ENCODE measurements at regions not wholly inside any gene's neighbourhood (a gene's known extent, or its start where the extent isn't known, plus 50 kb on each side); places are given as distances from the start of the nearest gene placed in this dataset.

DNA sequence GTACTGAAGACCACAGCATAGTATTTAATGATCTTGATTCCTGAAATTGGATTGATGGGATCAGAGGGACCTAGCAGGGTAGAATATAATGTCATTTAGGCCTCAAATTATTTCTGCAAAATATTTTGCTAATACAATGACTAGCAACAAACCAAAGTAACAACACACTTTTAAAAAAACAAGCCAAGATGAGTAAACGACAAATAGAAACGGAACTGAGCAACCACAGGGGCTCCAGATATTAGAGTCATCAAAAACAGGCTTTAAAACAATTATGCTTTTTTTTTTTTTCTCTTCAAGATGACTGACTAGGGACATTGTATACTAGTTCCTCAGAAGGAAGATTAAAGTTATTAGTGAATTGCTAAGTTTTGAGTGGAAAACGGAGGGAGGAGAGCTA lies 447.1 kb upstream of the MMADHC start:
- H3K36me3 Mint-ChIP-seq, result no peaks in the 10 kb centered on the region
- POLR2A ChIA-PET, result no interaction called here

DNA sequence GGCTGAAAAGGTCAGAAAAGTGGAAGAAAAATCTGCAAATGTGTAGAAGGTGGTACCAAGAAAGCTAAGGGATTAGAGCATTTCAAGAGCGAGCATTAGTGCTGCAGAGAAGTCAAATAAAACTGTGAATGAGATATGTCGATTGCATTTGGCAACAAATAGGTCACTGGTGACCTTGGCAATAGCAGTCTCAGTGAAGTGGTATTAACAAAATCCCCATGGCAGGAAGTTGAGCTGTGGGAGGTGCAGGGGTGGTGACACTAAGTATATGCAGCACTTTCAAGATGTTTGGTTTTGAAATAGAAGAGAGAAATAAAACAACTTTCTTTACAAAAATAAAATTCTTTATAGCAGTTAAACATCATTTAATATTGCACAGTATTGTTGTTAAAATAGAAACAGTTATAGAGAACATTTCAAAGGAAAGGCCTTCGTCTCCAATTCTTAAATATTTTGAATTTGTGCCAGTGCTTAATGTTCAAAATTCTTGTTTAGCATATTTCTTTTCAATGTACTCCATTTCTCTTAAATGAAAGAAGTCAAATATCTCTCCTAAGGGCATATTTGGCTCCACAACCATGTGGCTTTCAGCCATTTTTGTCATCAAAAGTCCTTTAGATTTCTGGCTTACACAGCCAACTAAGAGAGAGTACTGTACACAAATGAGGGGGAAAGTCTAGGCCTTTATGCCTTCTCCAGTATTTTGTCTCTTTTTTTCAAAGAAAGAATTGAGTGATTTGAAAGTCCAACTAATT lies 443.0 kb upstream of the MMADHC start:
- H3K9me3 ChIP-seq (ENCODE audit: control insufficient read depth in 2 of 3, low read length in 3 of 3), result no peaks in the 10 kb centered on the region
- no peak overlapping the region for H3K27ac ChIP-seq (ENCODE audit: low read depth, low read length)
- H3K4me3 ChIP-seq (ENCODE audit: low read length), result no peak overlapping the region
- H3K9me3 Mint-ChIP-seq, result peaks cover 0 to 6% (median 0%) of the 10 kb centered on the region in 11 donors
- no peaks in the 10 kb centered on the region for H3K27me3 ChIP-seq (ENCODE audit: control insufficient read depth in 2 of 2, insufficient read depth in 2 of 2, low read length in 2 of 2)
- H3K4me1 ChIP-seq (ENCODE audit: control insufficient read depth in 2 of 2, insufficient read depth in 2 of 2, low read length in 2 of 2), result no peaks in the 10 kb centered on the region
- H3K27me3 Mint-ChIP-seq, result peaks cover 0 to 5% (median 0%) of the 10 kb centered on the region in 5 donors
- DNase-seq (no peak), ATAC-seq (no peak)
- intact Hi-C loops (cut with micrococcal nuclease), result no loop called here
- no peak overlapping the region for H3K4me3 Mint-ChIP-seq
- H3K36me3 Mint-ChIP-seq, result no peaks in the 10 kb centered on the region
- ChIA-PET CTCF (no interaction called here), POLR2A (no interaction called here)
- H3K27ac Mint-ChIP-seq, result no peak overlapping the region
- no peaks in the 10 kb centered on the region for H3K36me3 ChIP-seq (ENCODE audit: control insufficient read depth in 2 of 3, insufficient read depth in 3 of 3, low read length in 3 of 3)
- no peaks in the 10 kb centered on the region for H3K4me1 Mint-ChIP-seq

More for the DNA sequence above, 447.1 kb upstream of the MMADHC start:
- ATAC-seq (no peak), DNase-seq (no peak)
- Mint-ChIP-seq H3K27me3 (peaks cover 0 to 4% (median 0%) of the 10 kb centered on the region in 5 donors), H3K9me3 (peaks cover 0 to 4% (median 0%) of the 10 kb centered on the region in 11 donors), H3K4me3 (no peak overlapping the region), H3K4me1 (no peaks in the 10 kb centered on the region), H3K27ac (no peak overlapping the region)
- no peaks in the 10 kb centered on the region for H3K4me1 ChIP-seq (ENCODE audit: control insufficient read depth in 2 of 2, insufficient read depth in 2 of 2, low read length in 2 of 2)
- no peaks in the 10 kb centered on the region for H3K9me3 ChIP-seq (ENCODE audit: control insufficient read depth in 2 of 3, low read length in 3 of 3)
- H3K36me3 ChIP-seq (ENCODE audit: control insufficient read depth in 2 of 3, insufficient read depth in 3 of 3, low read length in 3 of 3), result no peaks in the 10 kb centered on the region
- CTCF ChIA-PET, result no interaction called here
- no peak overlapping the region for H3K4me3 ChIP-seq (ENCODE audit: low read length)
- intact Hi-C loops (cut with micrococcal nuclease), result no loop called here
- no peaks in the 10 kb centered on the region for H3K27me3 ChIP-seq (ENCODE audit: control insufficient read depth in 2 of 2, insufficient read depth in 2 of 2, low read length in 2 of 2)
- no peak overlapping the region for H3K27ac ChIP-seq (ENCODE audit: low read depth, low read length)

DNA sequence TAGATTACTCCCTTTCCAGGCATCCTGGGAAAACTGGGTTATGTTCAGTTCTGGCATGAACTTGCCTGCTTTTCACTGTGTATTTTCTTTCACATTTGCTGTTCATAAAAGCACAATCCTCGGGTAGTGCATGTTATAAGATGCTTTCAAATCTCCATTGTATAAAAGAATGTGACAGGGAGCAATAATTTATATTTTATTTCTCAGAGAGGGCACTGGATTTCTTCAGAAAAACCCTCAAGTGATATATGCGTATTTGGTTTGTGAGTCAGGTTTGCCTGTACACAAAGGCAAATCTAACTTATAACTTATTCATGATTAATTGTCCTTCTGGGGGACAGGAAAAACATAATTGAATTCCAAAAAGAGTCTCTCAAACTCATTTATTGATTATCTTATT lies 440.7 kb upstream of the MMADHC start:
- H3K9me3 ChIP-seq (ENCODE audit: control insufficient read depth in 2 of 3, low read length in 3 of 3), result no peaks in the 10 kb centered on the region
- Mint-ChIP-seq H3K36me3 (no peaks in the 10 kb centered on the region), H3K27me3 (peaks cover 0 to 5% (median 0%) of the 10 kb centered on the region in 5 donors), H3K4me3 (no peak overlapping the region), H3K4me1 (no peaks in the 10 kb centered on the region), H3K9me3 (peaks cover 0 to 6% (median 0%) of the 10 kb centered on the region in 11 donors), H3K27ac (no peak overlapping the region)
- no peak overlapping the region for H3K27ac ChIP-seq (ENCODE audit: low read depth, low read length)
- no peaks in the 10 kb centered on the region for H3K27me3 ChIP-seq (ENCODE audit: control insufficient read depth in 2 of 2, insufficient read depth in 2 of 2, low read length in 2 of 2)
- CTCF ChIA-PET, result no interaction called here
- POLR2A ChIA-PET, result no interaction called here
- ATAC-seq (no peak), DNase-seq (no peak)
- intact Hi-C loops (cut with micrococcal nuclease), result loop anchor here in 1 of 2 donors (5.0 to 10.0 kb wide), 2 partner anchors 441 to 1384 kb away; partner anchors contain the start of genes EPC2 and MMADHC
- no peak overlapping the region for H3K4me3 ChIP-seq (ENCODE audit: low read length)
- H3K4me1 ChIP-seq (ENCODE audit: control insufficient read depth in 2 of 2, insufficient read depth in 2 of 2, low read length in 2 of 2), result no peaks in the 10 kb centered on the region
- no peaks in the 10 kb centered on the region for H3K36me3 ChIP-seq (ENCODE audit: control insufficient read depth in 2 of 3, insufficient read depth in 3 of 3, low read length in 3 of 3)

DNA sequence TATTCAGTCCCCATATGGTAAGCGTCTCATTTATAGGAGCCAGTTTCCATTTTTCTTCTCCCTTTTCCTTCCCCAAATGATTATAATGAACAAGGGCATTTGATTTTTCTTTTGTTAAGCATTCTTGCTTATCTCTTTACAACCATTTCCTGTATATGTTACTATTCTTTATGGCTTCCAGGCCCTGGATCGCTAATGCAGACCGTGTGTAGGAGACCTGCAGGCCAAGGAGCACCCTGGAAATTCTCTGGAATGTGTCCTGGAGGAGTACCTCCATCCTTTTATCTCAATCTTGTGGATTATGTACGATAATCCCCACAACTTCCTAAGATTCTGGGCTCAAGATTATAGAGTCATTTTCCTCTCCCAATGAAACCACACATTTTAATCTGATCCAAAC lies 439.6 kb upstream of the MMADHC start:
- H3K9me3 Mint-ChIP-seq, result peaks cover 0 to 6% (median 0%) of the 10 kb centered on the region in 11 donors
- no peaks in the 10 kb centered on the region for H3K4me1 ChIP-seq (ENCODE audit: control insufficient read depth in 2 of 2, insufficient read depth in 2 of 2, low read length in 2 of 2)
- peaks cover 0 to 5% (median 0%) of the 10 kb centered on the region in 5 donors for H3K27me3 Mint-ChIP-seq
- POLR2A ChIA-PET, result no interaction called here
- H3K27me3 ChIP-seq (ENCODE audit: control insufficient read depth in 2 of 2, insufficient read depth in 2 of 2, low read length in 2 of 2), result no peaks in the 10 kb centered on the region
- intact Hi-C loops (cut with micrococcal nuclease), result loop anchor here in 1 of 2 donors (5.0 to 10.0 kb wide), 2 partner anchors 440 to 1382 kb away; partner anchors contain the start of genes EPC2 and MMADHC
- H3K36me3 ChIP-seq (ENCODE audit: control insufficient read depth in 2 of 3, insufficient read depth in 3 of 3, low read length in 3 of 3), result no peaks in the 10 kb centered on the region
- no peak overlapping the region for H3K27ac ChIP-seq (ENCODE audit: low read depth, low read length)
- H3K4me1 Mint-ChIP-seq, result no peaks in the 10 kb centered on the region
- ATAC-seq (no peak), DNase-seq (peak in 2 of 9 donors; percentile 2 to 10)
- no peaks in the 10 kb centered on the region for H3K9me3 ChIP-seq (ENCODE audit: control insufficient read depth in 2 of 3, low read length in 3 of 3)
- CTCF ChIA-PET, result no interaction called here
- no peak overlapping the region for H3K4me3 ChIP-seq (ENCODE audit: low read length)
- H3K4me3 Mint-ChIP-seq, result no peak overlapping the region
- H3K27ac Mint-ChIP-seq, result no peak overlapping the region
- no peaks in the 10 kb centered on the region for H3K36me3 Mint-ChIP-seq

DNA sequence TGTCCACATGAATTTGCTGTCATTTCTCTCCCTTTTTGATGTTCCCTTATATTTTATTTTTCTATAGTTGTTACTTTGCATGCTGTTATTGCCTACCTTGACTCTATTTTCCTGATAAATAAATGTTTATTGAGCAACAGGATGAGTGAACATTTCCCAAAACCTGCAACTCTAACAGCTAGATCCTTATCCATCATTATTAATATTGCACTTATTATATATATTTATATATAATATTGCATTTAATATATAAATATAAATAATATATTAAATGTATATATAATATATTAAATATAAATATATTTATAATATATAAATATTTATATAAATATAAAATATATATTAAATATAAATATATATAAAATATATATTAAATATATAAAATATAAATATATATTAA lies 436.1 kb upstream of the MMADHC start:
- no peaks in the 10 kb centered on the region for H3K27me3 Mint-ChIP-seq
- Histone ChIP-seq H3K4me3 (ENCODE audit: low read length) (no peak overlapping the region), H3K27me3 (ENCODE audit: control insufficient read depth in 2 of 2, insufficient read depth in 2 of 2, low read length in 2 of 2) (no peaks in the 10 kb centered on the region), H3K4me1 (ENCODE audit: control insufficient read depth in 2 of 2, insufficient read depth in 2 of 2, low read length in 2 of 2) (no peaks in the 10 kb centered on the region), H3K36me3 (ENCODE audit: control insufficient read depth in 2 of 3, insufficient read depth in 3 of 3, low read length in 3 of 3) (no peaks in the 10 kb centered on the region), H3K9me3 (ENCODE audit: control insufficient read depth in 2 of 3, low read length in 3 of 3) (no peaks in the 10 kb centered on the region), H3K27ac (ENCODE audit: low read depth, low read length) (no peak overlapping the region)
- ATAC-seq, result no peak
- ChIA-PET POLR2A (no interaction called here), CTCF (no interaction called here)
- peaks cover 0 to 2% (median 0%) of the 10 kb centered on the region in 11 donors for H3K9me3 Mint-ChIP-seq
- no peaks in the 10 kb centered on the region for H3K36me3 Mint-ChIP-seq
- H3K27ac Mint-ChIP-seq, result no peak overlapping the region
- H3K4me3 Mint-ChIP-seq, result no peak overlapping the region
- no peak for DNase-seq
- intact Hi-C loops (cut with micrococcal nuclease), result loop anchor here in 1 of 2 donors (5.0 to 10.0 kb wide), 2 partner anchors 426 to 1379 kb away; partner anchors contain the start of gene EPC2
- no peaks in the 10 kb centered on the region for H3K4me1 Mint-ChIP-seq

DNA sequence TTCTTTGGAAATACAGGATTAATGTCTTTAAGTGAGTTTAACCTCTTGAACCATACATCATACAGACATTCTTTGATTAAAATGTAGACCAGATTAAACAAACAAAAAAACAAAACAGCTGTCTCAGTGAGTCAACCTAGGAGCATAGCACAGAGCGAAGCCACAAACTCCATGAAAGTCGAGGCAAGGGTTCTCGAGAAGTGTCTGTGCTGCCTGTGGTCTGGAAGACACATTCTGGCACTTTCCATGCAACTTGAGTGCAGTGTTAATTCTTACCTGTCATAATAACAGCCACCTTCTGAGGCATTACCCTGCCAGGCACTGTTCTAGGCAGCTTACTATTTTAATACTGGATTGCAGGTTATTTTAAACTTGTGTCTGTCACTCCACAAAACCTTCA lies 435.5 kb upstream of the MMADHC start:
- H3K9me3 ChIP-seq (ENCODE audit: control insufficient read depth in 2 of 3, low read length in 3 of 3), result no peaks in the 10 kb centered on the region
- Mint-ChIP-seq H3K9me3 (peaks cover 0 to 2% (median 0%) of the 10 kb centered on the region in 11 donors), H3K27ac (no peak overlapping the region), H3K4me3 (no peak overlapping the region), H3K27me3 (no peaks in the 10 kb centered on the region), H3K36me3 (no peaks in the 10 kb centered on the region), H3K4me1 (no peaks in the 10 kb centered on the region)
- no peaks in the 10 kb centered on the region for H3K4me1 ChIP-seq (ENCODE audit: control insufficient read depth in 2 of 2, insufficient read depth in 2 of 2, low read length in 2 of 2)
- ATAC-seq (peak; percentile 42), DNase-seq (peak in 5 of 9 donors; percentile 16 to 46 (median 27))
- CTCF ChIA-PET, result no interaction called here
- H3K36me3 ChIP-seq (ENCODE audit: control insufficient read depth in 2 of 3, insufficient read depth in 3 of 3, low read length in 3 of 3), result no peaks in the 10 kb centered on the region
- intact Hi-C loops (cut with micrococcal nuclease), result loop anchor here in 1 of 2 donors (5.0 to 10.0 kb wide), 2 partner anchors 426 to 1378 kb away; partner anchors contain the start of gene EPC2
- no peak overlapping the region for H3K27ac ChIP-seq (ENCODE audit: low read depth, low read length)
- no peaks in the 10 kb centered on the region for H3K27me3 ChIP-seq (ENCODE audit: control insufficient read depth in 2 of 2, insufficient read depth in 2 of 2, low read length in 2 of 2)
- POLR2A ChIA-PET, result no interaction called here
- H3K4me3 ChIP-seq (ENCODE audit: low read length), result no peak overlapping the region

All from naive thymus-derived CD4-positive, alpha-beta T cell (primary cell).